NCI-H146 treated with DMSO at 0.1 percent for 48 hours (cell line): ENCODE measurements at regions not wholly inside any gene's neighbourhood (a gene's known extent, or its start where the extent isn't known, plus 50 kb on each side); places are given as distances from the start of the nearest gene placed in this dataset.

Source experiments
- DNase-seq: peaks from one replicate; lab custom pipeline; 2025; ENCODE audit not compliant: unreplicated experiment; lab: John Stamatoyannopoulos, UW

- no peak for DNase-seq
Measured at GRCh38 chr1:59220356-59220755, 76.5 kb upstream of the FGGY start.

GRCh38 chr1:59223198-59223597 is 73.7 kb upstream of the FGGY start:
- no peak for DNase-seq

- DNase-seq: no peak
Measured at GRCh38 chr1:59223989-59224634, 72.8 kb upstream of the FGGY start.

GRCh38 chr1:59225594-59226316 is 71.1 kb upstream of the FGGY start:
- no peak for DNase-seq

GRCh38 chr1:59229138-59229537 is 67.8 kb upstream of the FGGY start:
- DNase-seq: no peak

- no peak for DNase-seq
Measured at GRCh38 chr1:59230622-59231021, 66.3 kb upstream of the FGGY start.

GRCh38 chr1:59232216-59232615 is 64.7 kb upstream of the FGGY start:
- peak; percentile 51 for DNase-seq

- DNase-seq: no peak
Measured at GRCh38 chr1:59233444-59233843, 63.5 kb upstream of the FGGY start.

GRCh38 chr1:59236721-59237545 is 60.0 kb upstream of the FGGY start:
- DNase-seq: no peak

GRCh38 chr1:59237900-59238299 is 59.0 kb upstream of the FGGY start:
- peak; percentile 67 for DNase-seq

- peak; percentile 85 for DNase-seq
Measured at GRCh38 chr1:59238333-59238934, 58.5 kb upstream of the FGGY start.

GRCh38 chr1:59238993-59239392 is 57.9 kb upstream of the FGGY start:
- peak; percentile 47 for DNase-seq

- no peak for DNase-seq
Measured at GRCh38 chr1:59241909-59242308, 55.0 kb upstream of the FGGY start.

- no peak for DNase-seq
Measured at GRCh38 chr1:59242370-59242769, 54.5 kb upstream of the FGGY start.

- DNase-seq: no peak
Measured at GRCh38 chr1:59243550-59243949, 53.3 kb upstream of the FGGY start.

GRCh38 chr1:59243978-59244377 is 52.9 kb upstream of the FGGY start:
- DNase-seq: no peak

GRCh38 chr1:59244891-59245290 is 52.0 kb upstream of the FGGY start:
- no peak for DNase-seq
